ENCODE measurements at regions not wholly inside any gene's neighbourhood (a gene's known extent, or its start where the extent isn't known, plus 50 kb on each side); places are given as distances from the start of the nearest gene placed in this dataset.
A peak's percentile ranks its signal among the peaks of the same experiment; 100 is the strongest.

DNA sequence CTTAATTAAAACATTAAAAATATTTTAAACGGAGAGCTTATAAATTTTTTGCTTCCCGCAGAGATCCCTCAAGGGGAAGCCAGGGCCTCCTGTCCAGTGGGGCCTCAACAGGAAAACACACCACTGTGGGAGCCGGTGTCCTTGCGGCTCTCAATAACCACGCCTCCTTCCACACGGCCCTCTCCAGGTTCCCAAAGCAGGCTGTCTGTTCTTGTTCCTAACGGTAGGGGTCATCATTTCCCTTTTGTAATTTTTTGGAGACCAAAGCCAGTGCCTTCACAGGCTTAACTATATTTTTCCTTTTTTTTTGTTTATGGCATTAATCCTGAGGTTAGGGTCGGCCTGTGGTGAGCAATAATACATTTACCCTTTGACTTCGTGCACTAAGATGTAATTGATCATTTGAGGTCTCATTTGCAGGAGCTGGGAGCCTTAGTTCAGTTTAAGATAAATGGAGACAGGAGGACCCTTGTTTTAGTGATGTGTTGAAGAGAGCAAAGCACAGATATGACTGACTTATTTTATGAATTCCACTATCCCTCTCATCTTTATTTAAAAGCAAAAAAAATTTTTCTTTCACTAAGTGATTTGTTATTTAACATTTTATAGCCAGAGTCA lies 77.5 kb upstream of the N4BP1 start:
- TF ChIP-seq, protein P1, sequence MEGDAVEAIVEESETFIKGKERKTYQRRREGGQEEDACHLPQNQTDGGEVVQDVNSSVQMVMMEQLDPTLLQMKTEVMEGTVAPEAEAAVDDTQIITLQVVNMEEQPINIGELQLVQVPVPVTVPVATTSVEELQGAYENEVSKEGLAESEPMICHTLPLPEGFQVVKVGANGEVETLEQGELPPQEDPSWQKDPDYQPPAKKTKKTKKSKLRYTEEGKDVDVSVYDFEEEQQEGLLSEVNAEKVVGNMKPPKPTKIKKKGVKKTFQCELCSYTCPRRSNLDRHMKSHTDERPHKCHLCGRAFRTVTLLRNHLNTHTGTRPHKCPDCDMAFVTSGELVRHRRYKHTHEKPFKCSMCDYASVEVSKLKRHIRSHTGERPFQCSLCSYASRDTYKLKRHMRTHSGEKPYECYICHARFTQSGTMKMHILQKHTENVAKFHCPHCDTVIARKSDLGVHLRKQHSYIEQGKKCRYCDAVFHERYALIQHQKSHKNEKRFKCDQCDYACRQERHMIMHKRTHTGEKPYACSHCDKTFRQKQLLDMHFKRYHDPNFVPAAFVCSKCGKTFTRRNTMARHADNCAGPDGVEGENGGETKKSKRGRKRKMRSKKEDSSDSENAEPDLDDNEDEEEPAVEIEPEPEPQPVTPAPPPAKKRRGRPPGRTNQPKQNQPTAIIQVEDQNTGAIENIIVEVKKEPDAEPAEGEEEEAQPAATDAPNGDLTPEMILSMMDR (IDR thresholded peaks at IDR 0.05): peak; percentile 60 to 73 (median 61)
- TF ChIP-seq POLR2A (IDR thresholded peaks at IDR 0.05; ENCODE audit: low read depth) (no peak), POLR2AphosphoS5 (IDR thresholded peaks at IDR 0.05) (no peak), EP300 (IDR thresholded peaks at IDR 0.05) (no peak)
